ENCODE measurements at regions not wholly inside any gene's neighbourhood (a gene's known extent, or its start where the extent isn't known, plus 50 kb on each side); places are given as distances from the start of the nearest gene placed in this dataset.

DNA sequence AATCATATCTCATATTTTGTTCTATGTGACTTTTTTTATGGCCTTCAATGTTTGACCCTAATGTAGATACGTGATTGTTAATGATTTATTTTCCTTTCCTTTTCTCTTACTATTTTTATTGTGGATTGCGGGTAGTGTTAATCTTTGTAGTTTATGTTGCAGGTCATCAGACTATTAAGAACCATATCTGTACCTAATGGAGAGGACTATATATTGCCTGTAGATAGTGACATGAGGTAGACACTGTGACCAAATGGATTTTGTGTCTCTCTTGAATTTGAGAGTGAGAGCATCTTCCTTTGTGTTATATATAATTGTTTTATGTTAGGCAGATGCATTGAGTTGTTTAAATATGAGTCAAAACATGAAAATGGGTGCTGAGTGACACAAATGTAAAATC is 543.4 kb upstream of the MGAT4C start:
- H3K4me3 ChIP-seq (ENCODE audit: insufficient read depth, low read depth, low read length): no peak overlapping the region
- no peaks in the 10 kb centered on the region for H3K36me3 ChIP-seq (ENCODE audit: insufficient read depth, low read length)
- Mint-ChIP-seq H3K4me3 (ENCODE audit: unreplicated experiment) (no peak overlapping the region), H3K9me3 (ENCODE audit: unreplicated experiment) (no peaks in the 10 kb centered on the region), H3K27me3 (ENCODE audit: low read depth, unreplicated experiment) (no peaks in the 10 kb centered on the region), H3K27ac (ENCODE audit: unreplicated experiment) (no peak overlapping the region), H3K4me1 (ENCODE audit: low read depth, unreplicated experiment) (no peaks in the 10 kb centered on the region), H3K36me3 (ENCODE audit: low read depth, unreplicated experiment) (no peaks in the 10 kb centered on the region)
- H3K9me3 ChIP-seq (ENCODE audit: insufficient read depth, low read depth, low read length): no peaks in the 10 kb centered on the region
- no peaks in the 10 kb centered on the region for H4K20me1 ChIP-seq (ENCODE audit: insufficient read depth, low read length)
- no peak overlapping the region for H3K4me2 ChIP-seq (ENCODE audit: low read length)
- H3K27ac ChIP-seq (ENCODE audit: low read depth, low read length): no peak overlapping the region
- no peak overlapping the region for H2AFZ ChIP-seq (ENCODE audit: low read depth, low read length)
- H3K4me1 ChIP-seq (ENCODE audit: insufficient read depth, low read length): no peaks in the 10 kb centered on the region
- TF ChIP-seq, protein P1, sequence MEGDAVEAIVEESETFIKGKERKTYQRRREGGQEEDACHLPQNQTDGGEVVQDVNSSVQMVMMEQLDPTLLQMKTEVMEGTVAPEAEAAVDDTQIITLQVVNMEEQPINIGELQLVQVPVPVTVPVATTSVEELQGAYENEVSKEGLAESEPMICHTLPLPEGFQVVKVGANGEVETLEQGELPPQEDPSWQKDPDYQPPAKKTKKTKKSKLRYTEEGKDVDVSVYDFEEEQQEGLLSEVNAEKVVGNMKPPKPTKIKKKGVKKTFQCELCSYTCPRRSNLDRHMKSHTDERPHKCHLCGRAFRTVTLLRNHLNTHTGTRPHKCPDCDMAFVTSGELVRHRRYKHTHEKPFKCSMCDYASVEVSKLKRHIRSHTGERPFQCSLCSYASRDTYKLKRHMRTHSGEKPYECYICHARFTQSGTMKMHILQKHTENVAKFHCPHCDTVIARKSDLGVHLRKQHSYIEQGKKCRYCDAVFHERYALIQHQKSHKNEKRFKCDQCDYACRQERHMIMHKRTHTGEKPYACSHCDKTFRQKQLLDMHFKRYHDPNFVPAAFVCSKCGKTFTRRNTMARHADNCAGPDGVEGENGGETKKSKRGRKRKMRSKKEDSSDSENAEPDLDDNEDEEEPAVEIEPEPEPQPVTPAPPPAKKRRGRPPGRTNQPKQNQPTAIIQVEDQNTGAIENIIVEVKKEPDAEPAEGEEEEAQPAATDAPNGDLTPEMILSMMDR (IDR thresholded peaks at IDR 0.05; ENCODE audit: insufficient read depth, low read depth, low read length): no peak
- no peak for TF ChIP-seq EZH2 (IDR thresholded peaks at IDR 0.05; ENCODE audit: insufficient read depth, low read length)
- FAIRE-seq (no peak), DNase-seq (ENCODE audit: low read depth) (no peak)
- H3K27me3 ChIP-seq (ENCODE audit: insufficient read depth, low read length): no peaks in the 10 kb centered on the region
- H3K79me2 ChIP-seq (ENCODE audit: insufficient read depth, low read length): no peaks in the 10 kb centered on the region
- no peak overlapping the region for H3K9ac ChIP-seq (ENCODE audit: low read length)

DNA sequence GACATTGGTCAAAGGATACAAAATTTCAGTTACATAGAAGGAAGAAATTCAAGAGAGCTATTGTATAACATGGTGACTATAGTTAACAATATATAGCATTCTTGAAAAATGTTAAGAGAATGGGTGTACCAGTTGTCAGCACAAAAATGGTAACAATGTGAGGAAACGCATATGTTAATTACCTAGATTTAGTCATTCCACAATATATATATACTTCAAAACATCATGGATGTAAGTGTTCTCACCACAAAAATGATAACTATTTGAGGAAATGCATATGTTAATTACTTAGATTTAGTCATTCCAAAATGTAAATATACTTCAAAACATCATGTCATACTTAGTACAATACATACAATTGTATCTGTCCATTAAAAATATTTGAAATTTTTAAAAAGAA is 540.4 kb upstream of the MGAT4C start:
- Mint-ChIP-seq H3K36me3 (ENCODE audit: low read depth, unreplicated experiment) (no peaks in the 10 kb centered on the region), H3K9me3 (ENCODE audit: unreplicated experiment) (no peaks in the 10 kb centered on the region), H3K4me3 (ENCODE audit: unreplicated experiment) (no peak overlapping the region), H3K4me1 (ENCODE audit: low read depth, unreplicated experiment) (no peaks in the 10 kb centered on the region), H3K27me3 (ENCODE audit: low read depth, unreplicated experiment) (no peaks in the 10 kb centered on the region), H3K27ac (ENCODE audit: unreplicated experiment) (no peak overlapping the region)
- Histone ChIP-seq H3K9me3 (ENCODE audit: insufficient read depth, low read depth, low read length) (no peaks in the 10 kb centered on the region), H3K4me1 (ENCODE audit: insufficient read depth, low read length) (no peaks in the 10 kb centered on the region), H3K79me2 (ENCODE audit: insufficient read depth, low read length) (no peaks in the 10 kb centered on the region), H2AFZ (ENCODE audit: low read depth, low read length) (no peak overlapping the region), H3K9ac (ENCODE audit: low read length) (no peak overlapping the region), H4K20me1 (ENCODE audit: insufficient read depth, low read length) (no peaks in the 10 kb centered on the region), H3K36me3 (ENCODE audit: insufficient read depth, low read length) (no peaks in the 10 kb centered on the region), H3K4me2 (ENCODE audit: low read length) (no peak overlapping the region), H3K4me3 (ENCODE audit: insufficient read depth, low read depth, low read length) (no peak overlapping the region), H3K27me3 (ENCODE audit: insufficient read depth, low read length) (no peaks in the 10 kb centered on the region), H3K27ac (ENCODE audit: low read depth, low read length) (no peak overlapping the region)
- FAIRE-seq: no peak
- no peak for TF ChIP-seq EZH2 (IDR thresholded peaks at IDR 0.05; ENCODE audit: insufficient read depth, low read length)
- TF ChIP-seq, protein P1 (IDR thresholded peaks at IDR 0.05; ENCODE audit: insufficient read depth, low read depth, low read length): no peak
- no peak for DNase-seq (ENCODE audit: low read depth)

DNA sequence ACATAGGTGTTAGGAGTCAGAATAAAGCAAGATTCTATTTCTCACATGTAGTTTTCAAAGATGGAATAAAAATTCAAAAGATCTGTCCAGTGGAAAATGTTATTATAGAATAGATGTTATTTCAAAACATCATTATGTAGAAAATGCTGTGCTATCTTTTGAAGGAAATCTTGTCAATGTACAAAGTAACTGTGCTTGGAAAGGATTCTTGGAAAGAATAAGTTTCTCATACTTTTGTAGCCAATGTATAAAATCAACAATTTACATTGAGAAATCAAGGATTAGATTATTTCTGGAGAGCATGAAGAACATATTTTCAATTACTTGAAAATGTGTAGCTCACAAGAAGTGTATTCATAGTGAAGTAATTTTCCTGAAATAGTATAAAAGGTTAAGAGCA is 532.5 kb upstream of the MGAT4C start:
- H3K9me3 Mint-ChIP-seq (ENCODE audit: unreplicated experiment): no peaks in the 10 kb centered on the region
- Histone ChIP-seq H3K27me3 (ENCODE audit: insufficient read depth, low read length) (no peaks in the 10 kb centered on the region), H3K36me3 (ENCODE audit: insufficient read depth, low read length) (no peaks in the 10 kb centered on the region), H3K79me2 (ENCODE audit: insufficient read depth, low read length) (no peaks in the 10 kb centered on the region), H3K4me3 (ENCODE audit: insufficient read depth, low read depth, low read length) (no peak overlapping the region), H2AFZ (ENCODE audit: low read depth, low read length) (no peak overlapping the region), H3K9ac (ENCODE audit: low read length) (no peak overlapping the region), H4K20me1 (ENCODE audit: insufficient read depth, low read length) (no peaks in the 10 kb centered on the region), H3K4me2 (ENCODE audit: low read length) (no peak overlapping the region), H3K9me3 (ENCODE audit: insufficient read depth, low read depth, low read length) (no peaks in the 10 kb centered on the region), H3K27ac (ENCODE audit: low read depth, low read length) (no peak overlapping the region), H3K4me1 (ENCODE audit: insufficient read depth, low read length) (no peaks in the 10 kb centered on the region)
- FAIRE-seq (no peak), DNase-seq (ENCODE audit: low read depth) (no peak)
- no peaks in the 10 kb centered on the region for H3K27me3 Mint-ChIP-seq (ENCODE audit: low read depth, unreplicated experiment)
- TF ChIP-seq EZH2 (IDR thresholded peaks at IDR 0.05; ENCODE audit: insufficient read depth, low read length): no peak
- TF ChIP-seq, protein P1 (IDR thresholded peaks at IDR 0.05; ENCODE audit: insufficient read depth, low read depth, low read length): no peak
- H3K4me1 Mint-ChIP-seq (ENCODE audit: low read depth, unreplicated experiment): no peaks in the 10 kb centered on the region
- no peak overlapping the region for H3K27ac Mint-ChIP-seq (ENCODE audit: unreplicated experiment)
- no peaks in the 10 kb centered on the region for H3K36me3 Mint-ChIP-seq (ENCODE audit: low read depth, unreplicated experiment)
- H3K4me3 Mint-ChIP-seq (ENCODE audit: unreplicated experiment): no peak overlapping the region

Measured in astrocyte (in vitro differentiated cells and primary cell).